T-helper 2 cell treated with Interferon-gamma antibody and Interleukin-4, amounts not matched to agents 5 μg/mL and 100 μg/mL, for 36 hours (primary cell): ENCODE measurements at regions not wholly inside any gene's neighbourhood (a gene's known extent, or its start where the extent isn't known, plus 50 kb on each side); places are given as distances from the start of the nearest gene placed in this dataset.
A peak's percentile ranks its signal among the peaks of the same experiment; 100 is the strongest.

Source experiments
- DNase-seq: peaks from one replicate; pipeline ENCODE4 v3.0.0; 2021; ENCODE audit warnings: low spot score
- H3K27ac Mint-ChIP-seq: one replicate; pipeline ENCODE4 v1.8.0; 2021; ENCODE audit warnings: mild to moderate bottlenecking, mixed read lengths
- H3K27me3 Mint-ChIP-seq: one replicate; pipeline ENCODE4 v1.8.0; 2021; ENCODE audit warnings: low read depth, mixed read lengths
- H3K36me3 Mint-ChIP-seq: one replicate; pipeline ENCODE4 v1.8.0; 2021; ENCODE audit warnings: low read depth, mixed read lengths
- H3K4me1 Mint-ChIP-seq: one replicate; pipeline ENCODE4 v1.8.0; 2021; ENCODE audit warnings: low read depth, mixed read lengths
- H3K4me3 Mint-ChIP-seq: one replicate; pipeline ENCODE4 v1.8.0; 2022; ENCODE audit warnings: mild to moderate bottlenecking, moderate library complexity, mixed read lengths
- H3K9me3 Mint-ChIP-seq: one replicate; pipeline ENCODE4 v1.8.0; 2021; ENCODE audit warnings: mixed read lengths

DNA sequence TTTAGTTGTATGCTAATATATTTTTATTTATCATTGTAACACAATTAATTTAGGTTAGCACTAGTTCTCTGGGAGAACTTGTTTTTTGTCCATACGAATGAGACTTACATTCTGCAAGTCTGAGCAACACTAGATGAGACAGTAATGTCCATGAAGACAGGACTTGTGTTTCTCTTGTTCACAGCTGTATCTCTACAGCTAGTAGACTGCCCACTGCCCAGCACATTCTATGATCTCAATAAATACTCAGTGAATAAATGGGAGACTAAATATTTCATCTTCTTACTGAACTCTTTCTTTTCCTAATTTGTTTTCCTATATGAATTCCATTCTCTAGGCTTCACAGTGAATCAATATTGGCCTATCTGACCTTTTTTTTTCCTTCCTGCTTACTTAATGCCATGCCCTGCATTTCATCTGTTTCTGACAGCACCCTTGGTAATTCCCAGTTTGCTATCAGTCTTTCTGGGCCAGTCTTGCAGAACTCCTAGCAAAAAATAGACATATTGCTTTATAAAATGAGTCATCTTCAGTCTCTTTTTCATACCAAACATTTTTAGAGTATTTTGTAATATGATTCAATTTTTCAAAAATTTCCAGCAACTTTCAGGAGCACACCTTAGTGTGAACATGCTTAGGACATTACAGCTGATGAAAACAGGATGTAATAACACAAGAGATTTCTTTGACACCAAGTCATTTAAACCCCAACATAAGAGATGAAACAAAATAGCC is 185.5 kb upstream of the ATP2B1 start:
- Mint-ChIP-seq H3K27ac (no peak overlapping the region), H3K27me3 (no peaks in the 10 kb centered on the region), H3K9me3 (peaks cover 8% of the 10 kb centered on the region), H3K4me1 (peaks cover 4% of the 10 kb centered on the region), H3K4me3 (no peak overlapping the region), H3K36me3 (no peaks in the 10 kb centered on the region)
- DNase-seq: no peak

DNA sequence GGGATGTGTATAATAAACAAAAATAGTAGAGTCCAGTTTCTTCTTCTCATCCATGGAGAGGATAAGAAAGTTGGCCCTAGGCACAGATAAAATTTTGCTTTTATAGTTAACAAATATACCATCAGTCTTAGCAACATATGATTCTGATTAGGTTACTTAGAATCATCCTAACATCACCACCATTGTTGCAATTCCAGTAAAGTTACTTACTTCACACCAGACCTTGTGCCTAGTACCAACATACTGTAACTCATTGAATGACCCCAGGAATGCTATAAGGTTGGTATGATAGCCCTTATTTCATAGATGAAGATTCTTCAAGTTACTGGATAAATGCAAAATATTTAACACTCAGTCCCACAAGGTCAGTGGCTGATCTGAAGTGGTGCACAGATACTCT is 183.8 kb upstream of the ATP2B1 start:
- no peaks in the 10 kb centered on the region for H3K36me3 Mint-ChIP-seq
- no peak overlapping the region for H3K4me3 Mint-ChIP-seq
- peaks cover 8% of the 10 kb centered on the region for H3K9me3 Mint-ChIP-seq
- no peaks in the 10 kb centered on the region for H3K27me3 Mint-ChIP-seq
- no peak overlapping the region for H3K27ac Mint-ChIP-seq
- peaks cover 4% of the 10 kb centered on the region for H3K4me1 Mint-ChIP-seq
- no peak for DNase-seq

DNA sequence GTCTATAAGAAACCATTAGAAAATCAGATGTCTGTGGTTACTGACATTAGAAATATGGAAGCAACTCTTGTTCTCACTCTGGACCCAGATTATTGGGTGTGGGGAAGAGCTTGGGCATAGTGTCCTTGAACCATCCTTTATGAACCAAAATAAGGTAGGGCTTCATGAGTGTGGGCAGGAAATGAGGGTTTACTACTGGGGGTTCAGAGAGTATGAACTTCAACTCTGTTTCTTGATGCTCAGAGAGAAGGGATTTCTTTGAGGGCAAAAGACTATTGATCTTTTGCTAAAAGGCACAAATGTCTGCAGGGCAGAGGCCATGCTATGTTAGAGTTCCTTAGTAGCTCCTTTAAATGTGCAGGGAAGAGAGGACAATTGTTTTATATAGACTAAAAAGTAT is 183.3 kb upstream of the ATP2B1 start:
- peaks cover 8% of the 10 kb centered on the region for H3K9me3 Mint-ChIP-seq
- H3K4me1 Mint-ChIP-seq: peaks cover 3% of the 10 kb centered on the region
- DNase-seq: no peak
- no peaks in the 10 kb centered on the region for H3K27me3 Mint-ChIP-seq
- H3K4me3 Mint-ChIP-seq: no peak overlapping the region
- H3K27ac Mint-ChIP-seq: no peak overlapping the region
- H3K36me3 Mint-ChIP-seq: no peaks in the 10 kb centered on the region

DNA sequence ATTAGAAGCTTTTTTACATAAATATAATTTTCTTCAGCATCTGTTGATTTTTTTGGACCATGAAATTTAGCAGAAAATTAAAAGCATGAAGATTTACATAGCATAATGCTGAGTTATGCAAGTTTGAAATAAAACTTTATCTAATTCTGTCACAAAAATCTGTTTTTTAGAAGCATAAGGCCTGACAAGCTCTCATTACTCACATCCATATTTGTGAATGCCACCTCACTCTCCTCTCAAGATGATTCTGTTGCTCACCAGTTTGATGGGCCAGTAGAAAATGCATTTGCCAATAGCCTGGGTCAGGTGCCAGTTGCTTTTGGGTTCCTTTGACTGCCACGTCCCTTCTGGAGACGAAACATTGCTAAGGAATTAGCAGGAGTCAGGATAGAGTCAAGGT is 181.5 kb upstream of the ATP2B1 start:
- no peaks in the 10 kb centered on the region for H3K36me3 Mint-ChIP-seq
- peaks cover 8% of the 10 kb centered on the region for H3K9me3 Mint-ChIP-seq
- DNase-seq: no peak
- no peak overlapping the region for H3K4me3 Mint-ChIP-seq
- peaks cover 5% of the 10 kb centered on the region for H3K27me3 Mint-ChIP-seq
- H3K4me1 Mint-ChIP-seq: peaks cover 3% of the 10 kb centered on the region
- no peak overlapping the region for H3K27ac Mint-ChIP-seq

DNA sequence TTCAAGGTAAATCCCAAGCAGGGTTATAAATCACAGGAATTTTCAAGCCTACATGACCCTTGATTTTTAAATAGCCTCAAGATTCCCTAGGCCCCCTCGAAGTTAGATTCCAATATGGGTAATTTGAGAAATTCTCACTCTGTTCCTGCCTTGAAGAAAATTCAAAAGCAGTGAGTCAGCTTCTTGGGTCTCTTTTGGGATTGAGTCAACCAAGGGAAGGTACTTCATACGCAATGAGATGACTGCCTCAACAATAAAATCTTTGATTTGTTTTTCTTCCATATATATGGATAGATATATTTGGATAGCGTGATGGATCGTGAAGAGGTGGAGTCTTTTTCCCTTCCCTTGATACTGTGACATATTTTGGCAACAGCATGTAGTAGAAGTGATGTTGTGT is 180.4 kb upstream of the ATP2B1 start:
- H3K9me3 Mint-ChIP-seq: peaks cover 8% of the 10 kb centered on the region
- DNase-seq: no peak
- H3K4me1 Mint-ChIP-seq: peaks cover 3% of the 10 kb centered on the region
- no peaks in the 10 kb centered on the region for H3K36me3 Mint-ChIP-seq
- peaks cover 5% of the 10 kb centered on the region for H3K27me3 Mint-ChIP-seq
- H3K27ac Mint-ChIP-seq: no peak overlapping the region
- H3K4me3 Mint-ChIP-seq: no peak overlapping the region

DNA sequence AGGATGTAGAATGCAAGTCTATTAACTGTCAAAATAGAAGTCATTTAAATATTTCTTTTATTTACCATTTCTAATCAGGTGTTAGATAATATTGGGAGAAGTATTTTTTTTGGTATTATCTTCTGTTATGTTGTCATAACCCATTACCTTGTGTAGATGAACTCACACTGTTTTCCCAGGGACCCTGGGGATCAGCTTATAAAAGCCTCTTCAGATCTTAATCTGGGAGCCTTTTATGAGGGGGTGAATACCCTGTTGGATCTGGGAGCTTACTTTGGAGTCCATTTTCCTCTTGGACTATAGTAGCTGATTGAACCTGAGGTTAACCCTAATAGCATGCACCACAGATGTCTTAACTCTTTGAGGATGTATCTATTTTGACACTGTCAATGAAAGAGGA is 176.3 kb upstream of the ATP2B1 start:
- peaks cover 5% of the 10 kb centered on the region for H3K27me3 Mint-ChIP-seq

DNA sequence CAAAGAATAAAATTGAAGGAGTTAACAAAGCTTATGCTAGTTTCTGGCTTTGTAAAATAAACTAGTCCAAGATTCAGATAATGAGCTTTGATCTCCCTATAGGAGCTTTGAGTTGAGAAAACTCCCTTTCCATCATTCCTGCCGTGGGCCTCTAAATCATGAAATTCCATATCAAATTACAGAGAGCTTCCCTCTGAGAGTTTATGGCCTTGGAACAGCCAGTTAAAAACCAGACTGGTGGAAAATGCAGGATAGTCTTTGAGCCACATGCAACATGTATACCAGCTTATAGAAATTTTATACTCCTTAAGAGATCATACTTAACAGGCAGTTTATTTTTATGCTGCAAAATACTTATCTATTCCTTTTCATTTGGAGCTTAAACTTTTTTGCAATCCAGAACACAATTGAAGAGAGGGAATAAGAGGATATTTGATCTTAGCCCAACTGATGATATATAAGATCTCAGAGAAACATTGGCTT is 175.8 kb upstream of the ATP2B1 start:
- Mint-ChIP-seq H3K4me3 (no peak overlapping the region), H3K4me1 (peaks cover 22% of the 10 kb centered on the region), H3K36me3 (peaks cover 2% of the 10 kb centered on the region), H3K27ac (no peak overlapping the region), H3K27me3 (peaks cover 5% of the 10 kb centered on the region), H3K9me3 (peaks cover 6% of the 10 kb centered on the region)
- no peak for DNase-seq

More for the DNA sequence above, 176.3 kb upstream of the ATP2B1 start:
- peaks cover 6% of the 10 kb centered on the region for H3K9me3 Mint-ChIP-seq
- DNase-seq: no peak
- H3K4me3 Mint-ChIP-seq: no peak overlapping the region
- no peak overlapping the region for H3K27ac Mint-ChIP-seq
- peaks cover 21% of the 10 kb centered on the region for H3K4me1 Mint-ChIP-seq
- peaks cover 2% of the 10 kb centered on the region for H3K36me3 Mint-ChIP-seq

DNA sequence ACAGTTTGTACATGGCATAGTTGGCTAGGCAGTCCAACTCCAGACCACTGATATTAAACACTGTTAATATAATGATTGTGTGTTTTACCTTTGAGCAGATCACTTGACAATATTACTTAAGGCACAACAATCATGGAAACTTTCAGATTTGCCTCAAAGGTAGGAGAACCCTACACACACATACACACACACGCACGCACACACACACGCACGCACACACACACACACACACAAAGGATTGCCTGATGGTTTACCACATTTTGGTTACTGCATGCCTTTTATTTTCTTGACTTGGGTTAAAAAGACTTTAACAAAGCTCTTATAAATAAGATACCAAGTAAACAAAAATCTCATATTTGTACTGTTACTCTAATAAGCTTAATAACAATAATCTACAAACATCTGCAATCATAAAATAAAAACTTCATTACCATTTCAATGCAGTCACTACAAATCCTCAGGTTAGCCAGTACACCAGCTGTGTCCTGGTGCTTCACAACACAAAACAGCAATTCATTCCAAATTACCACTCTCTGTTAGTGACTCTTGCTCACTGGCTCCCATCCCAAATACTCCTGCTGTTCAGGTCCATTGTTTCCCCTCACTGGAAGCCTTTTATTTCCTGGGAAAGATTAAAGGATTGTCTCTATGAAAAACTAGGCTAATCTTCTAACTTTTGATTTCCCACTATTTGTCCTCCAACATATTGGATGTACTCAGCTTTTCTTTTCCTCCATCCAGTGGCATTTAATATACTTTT is 175.2 kb upstream of the ATP2B1 start:
- DNase-seq: no peak
- Mint-ChIP-seq H3K4me1 (peaks cover 29% of the 10 kb centered on the region), H3K27me3 (peaks cover 5% of the 10 kb centered on the region), H3K4me3 (no peak overlapping the region), H3K9me3 (peaks cover 6% of the 10 kb centered on the region), H3K36me3 (peaks cover 2% of the 10 kb centered on the region), H3K27ac (no peak overlapping the region)

DNA sequence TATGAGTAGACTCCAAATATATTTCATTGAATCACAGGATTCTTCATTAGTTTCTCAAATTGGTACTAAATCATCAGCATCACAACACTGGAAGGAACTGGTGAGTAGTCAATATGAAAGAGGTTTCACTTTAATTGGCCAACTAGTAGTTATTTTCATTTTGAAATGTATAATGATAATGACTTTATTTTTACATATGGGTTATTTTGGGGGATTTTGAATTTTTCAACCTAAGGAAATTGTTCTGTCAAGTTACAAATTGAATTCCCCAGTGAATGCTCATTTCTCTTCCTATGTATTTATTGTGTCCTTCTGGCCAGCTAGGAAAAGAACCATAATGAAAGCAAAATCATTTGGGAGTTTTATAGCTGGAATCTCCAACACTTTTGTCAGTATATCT is 174.2 kb upstream of the ATP2B1 start:
- DNase-seq: no peak
- H3K4me3 Mint-ChIP-seq: no peak overlapping the region
- no peak overlapping the region for H3K27ac Mint-ChIP-seq
- H3K27me3 Mint-ChIP-seq: peaks cover 5% of the 10 kb centered on the region
- H3K36me3 Mint-ChIP-seq: peaks cover 2% of the 10 kb centered on the region
- peaks cover 34% of the 10 kb centered on the region for H3K4me1 Mint-ChIP-seq
- peaks cover 6% of the 10 kb centered on the region for H3K9me3 Mint-ChIP-seq

DNA sequence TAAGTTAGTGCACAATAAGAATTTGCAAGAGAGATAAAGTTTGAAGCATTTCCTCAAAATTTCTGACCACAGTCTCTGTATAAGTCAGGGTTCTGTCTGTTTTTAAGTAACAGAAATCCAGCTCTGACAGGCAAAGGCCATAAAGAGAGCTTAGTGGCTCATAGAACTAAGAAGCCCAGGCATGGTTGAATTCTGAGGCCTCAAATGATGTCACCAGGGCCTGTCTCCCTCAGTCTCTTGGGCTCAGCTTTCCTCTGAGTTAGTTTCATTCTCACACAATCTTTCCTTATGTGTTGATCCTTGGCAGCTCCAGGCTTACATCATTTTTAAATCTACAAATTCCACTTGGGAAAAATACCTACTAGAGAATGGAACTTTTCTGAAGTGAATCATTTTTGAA is 173.4 kb upstream of the ATP2B1 start:
- Mint-ChIP-seq H3K36me3 (peaks cover 2% of the 10 kb centered on the region), H3K4me1 (peaks cover 34% of the 10 kb centered on the region), H3K27me3 (peaks cover 5% of the 10 kb centered on the region), H3K4me3 (peak overlapping the region; percentile 72), H3K27ac (peak overlapping the region; percentile 17), H3K9me3 (peaks cover 6% of the 10 kb centered on the region)
- DNase-seq: peak; percentile 42

DNA sequence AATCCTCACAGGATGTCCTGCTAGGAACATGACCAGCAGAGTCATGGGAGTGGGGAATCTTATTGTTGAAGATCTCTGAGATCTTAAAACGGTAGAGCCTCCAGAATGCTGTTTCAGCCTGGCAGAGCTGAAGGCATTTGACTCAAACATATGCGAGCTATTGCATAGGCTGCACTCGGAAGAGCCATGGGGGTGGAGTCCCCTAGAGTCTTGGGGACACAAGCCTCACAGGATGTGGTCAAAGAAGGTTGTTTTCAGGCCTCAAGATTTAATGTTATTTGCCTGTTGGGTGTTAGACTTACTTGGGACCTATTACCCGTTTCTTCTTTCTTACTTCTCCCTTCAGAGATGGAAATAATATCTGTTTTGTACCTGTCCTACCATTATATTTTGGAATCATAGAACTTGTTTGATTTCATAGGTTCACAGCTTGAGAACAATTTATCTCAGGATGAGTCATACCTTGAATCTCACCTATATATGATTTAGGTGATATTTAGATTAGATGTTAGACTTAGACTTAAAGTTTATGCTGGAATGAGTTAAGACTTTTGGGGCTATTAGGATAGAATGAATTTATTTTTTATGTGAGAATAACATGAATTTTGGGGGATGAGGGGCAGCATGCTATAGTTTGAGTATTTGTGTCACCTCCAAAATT is 172.2 kb upstream of the ATP2B1 start:
- Mint-ChIP-seq H3K27me3 (peaks cover 5% of the 10 kb centered on the region), H3K4me1 (peaks cover 34% of the 10 kb centered on the region), H3K9me3 (peaks cover 6% of the 10 kb centered on the region), H3K36me3 (peaks cover 2% of the 10 kb centered on the region), H3K27ac (peak overlapping the region; percentile 88), H3K4me3 (peak overlapping the region; percentile 72)
- peak; percentile 49 for DNase-seq

DNA sequence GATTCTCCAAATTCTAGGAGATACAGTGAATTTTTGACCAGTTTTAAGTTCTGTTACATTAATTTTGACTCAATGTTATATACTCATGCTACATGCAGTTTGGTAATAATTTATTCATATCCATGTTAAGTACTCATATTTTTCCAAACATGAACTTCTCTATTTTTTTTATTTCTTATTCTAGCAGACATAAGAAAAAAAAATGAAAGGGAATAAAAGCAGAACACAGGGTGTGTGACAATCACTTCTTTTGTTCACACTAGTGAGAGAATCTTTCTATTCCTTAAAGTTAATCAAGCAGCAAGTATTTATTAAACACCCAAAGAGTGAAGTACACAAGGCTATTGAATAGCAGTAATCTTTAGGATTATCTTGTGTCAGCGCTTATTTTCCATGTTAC is 171.1 kb upstream of the ATP2B1 start:
- Mint-ChIP-seq H3K27ac (no peak overlapping the region), H3K9me3 (peaks cover 6% of the 10 kb centered on the region), H3K4me1 (peaks cover 34% of the 10 kb centered on the region), H3K27me3 (peaks cover 3% of the 10 kb centered on the region), H3K4me3 (no peak overlapping the region), H3K36me3 (peaks cover 2% of the 10 kb centered on the region)
- DNase-seq: no peak

DNA sequence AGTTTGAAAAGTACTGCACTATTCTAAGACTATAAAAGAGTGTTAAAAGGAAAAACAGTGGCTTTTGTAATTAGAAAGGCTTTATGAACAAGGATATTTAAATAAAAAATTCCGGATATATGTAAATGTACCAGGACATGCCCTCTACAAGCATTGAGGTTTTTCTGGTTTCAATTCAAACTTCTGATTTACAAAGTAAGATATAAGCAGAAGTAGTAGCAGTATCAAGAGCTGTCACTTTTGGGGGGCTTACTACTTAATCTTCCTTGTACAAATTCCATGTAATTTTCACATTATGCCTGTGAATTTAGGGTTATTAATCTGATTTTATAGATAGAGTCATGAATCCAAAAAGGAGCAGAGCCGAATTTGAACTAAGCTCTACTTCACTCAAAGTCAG is 170.3 kb upstream of the ATP2B1 start:
- H3K4me3 Mint-ChIP-seq: no peak overlapping the region
- H3K36me3 Mint-ChIP-seq: peaks cover 2% of the 10 kb centered on the region
- H3K27ac Mint-ChIP-seq: no peak overlapping the region

DNA sequence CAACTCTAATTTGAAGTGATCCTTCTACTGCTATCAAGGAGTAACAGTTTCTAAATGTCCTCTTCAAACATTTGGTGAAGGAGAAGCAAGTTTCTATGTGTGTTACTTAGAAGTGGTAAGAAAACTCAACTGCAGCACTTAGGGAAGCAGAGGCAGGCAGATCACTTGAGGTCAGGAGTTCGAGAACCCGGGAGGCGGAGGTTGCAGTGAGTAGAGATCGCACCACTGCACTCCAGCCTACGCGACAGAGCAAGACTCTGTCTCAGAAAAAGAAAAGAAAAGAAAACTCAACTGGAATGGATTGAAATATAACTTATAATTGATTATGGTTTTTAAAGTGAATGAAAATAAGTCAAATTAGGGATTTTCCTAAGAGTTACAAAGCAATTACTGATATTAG is 169.7 kb upstream of the ATP2B1 start:
- H3K36me3 Mint-ChIP-seq: peaks cover 2% of the 10 kb centered on the region
- DNase-seq: no peak
- H3K9me3 Mint-ChIP-seq: peaks cover 6% of the 10 kb centered on the region
- peaks cover 3% of the 10 kb centered on the region for H3K27me3 Mint-ChIP-seq
- peaks cover 34% of the 10 kb centered on the region for H3K4me1 Mint-ChIP-seq
- no peak overlapping the region for H3K4me3 Mint-ChIP-seq
- no peak overlapping the region for H3K27ac Mint-ChIP-seq

More for the DNA sequence above, 170.3 kb upstream of the ATP2B1 start:
- peaks cover 6% of the 10 kb centered on the region for H3K9me3 Mint-ChIP-seq
- H3K4me1 Mint-ChIP-seq: peaks cover 34% of the 10 kb centered on the region
- H3K27me3 Mint-ChIP-seq: peaks cover 3% of the 10 kb centered on the region
- DNase-seq: no peak
